HEK293T (cell line): ENCODE measurements at regions not wholly inside any gene's neighbourhood (a gene's known extent, or its start where the extent isn't known, plus 50 kb on each side); places are given as distances from the start of the nearest gene placed in this dataset.

Source experiments
- BHLHE40 ChIP-seq: fragments of 450-650 bp; IDR thresholded peaks from 2 replicates; pipeline ENCODE4 v1.6.1; 2016; ENCODE audit warnings: mild to moderate bottlenecking, moderate library complexity, borderline replicate concordance
- CTBP1 ChIP-seq: fragments of 450-650 bp; IDR thresholded peaks from 2 replicates; pipeline ENCODE4 v1.6.1; 2016; ENCODE audit warnings: borderline replicate concordance
- ELF4 ChIP-seq: fragments of 450-650 bp; IDR thresholded peaks from 2 replicates; pipeline ENCODE4 v1.6.1; 2017; ENCODE audit warnings: antibody characterized with exemption
- FOXM1 ChIP-seq: fragments of 450-650 bp; IDR thresholded peaks from 2 replicates; pipeline ENCODE4 v1.6.1; 2017; ENCODE audit warnings: mild to moderate bottlenecking, borderline replicate concordance
- TARDBP ChIP-seq: fragments of 450-650 bp; IDR thresholded peaks from 2 replicates; pipeline ENCODE4 v1.6.1; 2016
- ZNF384 ChIP-seq: fragments of 450-650 bp; IDR thresholded peaks from 2 replicates; pipeline ENCODE4 v1.6.1; 2016

DNA sequence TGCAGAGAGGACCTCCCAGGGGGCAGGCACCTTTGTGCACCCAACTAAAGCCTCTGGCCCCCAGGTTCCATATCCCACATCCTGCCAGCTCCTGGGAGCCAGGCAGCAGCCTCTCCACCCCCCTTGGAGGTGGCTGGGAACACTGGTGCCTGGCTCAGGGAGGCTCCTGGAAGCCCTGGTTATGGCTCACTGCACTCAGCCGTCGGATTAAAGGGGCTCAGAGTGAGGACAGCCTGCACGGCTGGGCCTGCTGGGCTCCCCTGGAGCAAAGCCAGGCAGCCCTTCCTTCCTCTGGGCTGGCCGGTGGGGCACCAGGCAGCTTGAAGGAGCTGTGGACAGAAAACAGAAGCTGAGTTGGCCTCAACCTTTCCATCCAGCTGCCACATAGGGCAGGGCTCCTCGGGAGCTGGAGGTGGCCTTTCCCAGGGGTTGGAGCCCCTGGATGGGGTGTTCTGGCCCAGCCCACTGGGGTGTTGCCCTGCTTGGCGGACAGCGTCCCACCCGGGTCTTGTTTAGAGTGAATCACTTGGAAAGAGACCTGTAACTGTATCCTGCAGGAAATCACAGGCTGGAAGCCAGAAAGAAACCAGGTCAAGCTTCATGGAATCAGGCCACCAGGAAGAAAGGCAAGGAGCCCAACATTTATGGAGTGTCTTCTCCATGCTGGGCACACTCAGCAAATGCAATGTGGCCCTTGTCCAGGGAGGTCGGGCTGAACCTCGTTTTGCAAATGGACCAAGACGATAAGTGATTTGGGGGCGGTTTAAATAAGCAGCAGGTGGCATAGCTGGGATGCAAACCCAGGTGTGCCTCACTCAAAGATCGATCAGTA, 253.3 kb downstream of the SOX9 start:
- TF ChIP-seq ZNF384 (no peak), TARDBP (no peak), CTBP1 (no peak), ELF4 (no peak), BHLHE40 (no peak), FOXM1 (no peak)
